HUES6 (cell line): ENCODE measurements at regions not wholly inside any gene's neighbourhood (a gene's known extent, or its start where the extent isn't known, plus 50 kb on each side); places are given as distances from the start of the nearest gene placed in this dataset.
"Not testable (repeated sequence)": the region's sequence is repeated elsewhere in the genome, so short reads cannot be mapped to it uniquely, and the experiment has no call there.

Experiments used
- H3K27ac ChIP-seq: 2 replicates; pipeline ENCODE4 v1.7.0; 2013; ENCODE audit warnings: low read depth, mild to moderate bottlenecking, low read length, inconsistent platforms
- H3K27me3 ChIP-seq: 2 replicates; pipeline ENCODE4 v1.6.1; 2013; ENCODE audit warnings: low read length; ENCODE audit not compliant: control insufficient read depth, insufficient read depth
- H3K36me3 ChIP-seq: 2 replicates; pipeline ENCODE4 v1.6.1; 2013; ENCODE audit warnings: low read length; ENCODE audit not compliant: control insufficient read depth, insufficient read depth
- H3K4me1 ChIP-seq: 2 replicates; pipeline ENCODE4 v1.6.1; 2013; ENCODE audit warnings: low read length; ENCODE audit not compliant: control insufficient read depth, insufficient read depth
- H3K4me3 ChIP-seq: 2 replicates; pipeline ENCODE4 v1.5.1; 2013; ENCODE audit warnings: low read depth, low read length
- H3K9ac ChIP-seq: one replicate; pipeline ENCODE4 v1.6.1; 2013; ENCODE audit warnings: mild to moderate bottlenecking, low read length
- H3K9me3 ChIP-seq: 2 replicates; pipeline ENCODE4 v1.6.1; 2013; ENCODE audit warnings: low read depth, low read length; ENCODE audit not compliant: control insufficient read depth, insufficient read depth

DNA sequence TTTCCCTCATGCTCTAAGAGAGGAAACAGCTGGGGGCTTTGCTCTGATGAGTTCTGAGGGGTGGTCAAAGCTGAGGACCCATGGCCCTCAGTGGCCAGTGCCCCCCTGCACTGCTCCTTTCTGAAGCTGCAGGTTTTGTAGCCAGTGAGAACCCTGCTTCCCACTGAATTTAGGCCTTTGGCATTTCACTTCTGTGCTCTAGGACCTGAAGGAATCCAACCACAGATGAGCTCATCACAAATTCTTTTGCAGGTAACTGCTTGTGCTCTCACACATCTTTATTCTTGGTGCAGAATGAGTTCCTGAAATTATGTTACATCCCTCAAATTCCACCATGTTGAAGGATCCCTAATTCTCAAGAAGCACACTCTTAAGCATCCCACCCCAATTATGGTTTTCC, 248.7 kb upstream of the IRF2BP2 start:
- H3K4me1 ChIP-seq = no peaks in the 10 kb centered on the region
- no peak overlapping the region for H3K27ac ChIP-seq

DNA sequence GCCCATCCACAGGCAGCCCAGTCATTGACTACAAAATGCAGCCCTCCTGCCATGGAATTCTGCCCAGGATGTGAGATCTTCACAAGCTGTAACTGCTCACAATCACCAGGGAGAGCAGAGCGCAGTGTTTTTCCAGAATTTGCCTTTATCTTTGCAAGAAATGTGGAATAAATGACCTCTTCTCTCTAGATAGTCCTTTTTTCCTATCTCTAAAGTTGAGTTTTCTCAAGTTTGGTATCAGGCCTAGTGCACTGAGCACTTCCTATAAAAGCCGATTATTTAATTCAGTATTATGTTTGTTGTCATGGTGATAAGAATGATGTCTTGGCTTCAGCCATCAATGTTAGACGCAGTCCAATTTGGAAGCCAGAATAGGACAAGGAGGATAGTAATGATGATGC, 246.9 kb upstream of the IRF2BP2 start:
- Histone ChIP-seq H3K9ac (no peak overlapping the region), H3K4me1 (peaks cover 14% of the 10 kb centered on the region), H3K27ac (no peak overlapping the region), H3K27me3 (no peaks in the 10 kb centered on the region), H3K36me3 (no peaks in the 10 kb centered on the region), H3K9me3 (no peaks in the 10 kb centered on the region), H3K4me3 (no peak overlapping the region)

More for the DNA sequence above, 248.7 kb upstream of the IRF2BP2 start:
- Histone ChIP-seq H3K4me3 (no peak overlapping the region), H3K9ac (no peak overlapping the region), H3K9me3 (no peaks in the 10 kb centered on the region), H3K36me3 (no peaks in the 10 kb centered on the region), H3K27me3 (no peaks in the 10 kb centered on the region)

DNA sequence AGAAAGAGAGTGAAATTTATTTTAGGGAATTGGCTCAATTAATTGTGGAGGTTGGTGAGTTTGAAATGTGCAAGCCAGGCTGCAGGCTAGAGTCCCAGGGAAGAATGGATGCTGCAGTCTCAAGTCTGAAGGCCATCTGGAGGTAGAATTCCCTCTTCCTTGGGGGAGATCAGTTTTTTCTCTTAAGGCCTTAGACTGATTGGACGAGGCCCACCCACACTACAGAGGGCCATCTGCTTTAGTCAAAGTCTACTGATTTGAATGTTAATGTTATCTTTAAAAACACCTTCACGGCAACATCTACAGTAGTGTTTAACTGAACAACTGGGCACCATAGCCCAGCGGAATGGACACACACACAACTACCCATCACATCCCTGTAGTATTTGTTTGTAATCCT, 245.9 kb upstream of the IRF2BP2 start:
- H3K9me3 ChIP-seq = no peaks in the 10 kb centered on the region
- no peaks in the 10 kb centered on the region for H3K27me3 ChIP-seq
- H3K9ac ChIP-seq = no peak overlapping the region
- H3K36me3 ChIP-seq = no peaks in the 10 kb centered on the region
- H3K27ac ChIP-seq = no peak overlapping the region
- H3K4me3 ChIP-seq = no peak overlapping the region
- H3K4me1 ChIP-seq = peaks cover 20% of the 10 kb centered on the region

DNA sequence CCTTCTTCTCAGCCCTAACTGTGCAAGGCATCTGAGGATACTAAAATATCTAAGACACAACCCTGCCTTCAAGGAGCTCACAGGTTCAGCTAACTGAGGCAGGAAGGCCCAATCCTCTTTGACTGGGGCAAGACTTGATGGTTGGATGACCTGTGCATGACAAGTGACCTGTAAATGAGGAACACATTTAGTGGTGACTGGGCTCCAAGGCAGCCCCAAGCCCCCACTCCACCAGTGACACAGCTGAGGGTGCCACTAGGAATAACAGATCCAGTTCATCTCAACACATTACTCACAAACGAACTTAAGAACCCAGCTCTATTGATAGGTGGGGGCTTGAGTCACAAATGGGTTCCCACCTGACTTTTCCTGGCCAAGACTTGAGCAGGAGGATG, 244.7 kb upstream of the IRF2BP2 start:
- Histone ChIP-seq H3K9ac (no peak overlapping the region), H3K27me3 (no peaks in the 10 kb centered on the region), H3K36me3 (no peaks in the 10 kb centered on the region), H3K4me3 (no peak overlapping the region), H3K4me1 (peaks cover 20% of the 10 kb centered on the region), H3K27ac (no peak overlapping the region), H3K9me3 (no peaks in the 10 kb centered on the region)

DNA sequence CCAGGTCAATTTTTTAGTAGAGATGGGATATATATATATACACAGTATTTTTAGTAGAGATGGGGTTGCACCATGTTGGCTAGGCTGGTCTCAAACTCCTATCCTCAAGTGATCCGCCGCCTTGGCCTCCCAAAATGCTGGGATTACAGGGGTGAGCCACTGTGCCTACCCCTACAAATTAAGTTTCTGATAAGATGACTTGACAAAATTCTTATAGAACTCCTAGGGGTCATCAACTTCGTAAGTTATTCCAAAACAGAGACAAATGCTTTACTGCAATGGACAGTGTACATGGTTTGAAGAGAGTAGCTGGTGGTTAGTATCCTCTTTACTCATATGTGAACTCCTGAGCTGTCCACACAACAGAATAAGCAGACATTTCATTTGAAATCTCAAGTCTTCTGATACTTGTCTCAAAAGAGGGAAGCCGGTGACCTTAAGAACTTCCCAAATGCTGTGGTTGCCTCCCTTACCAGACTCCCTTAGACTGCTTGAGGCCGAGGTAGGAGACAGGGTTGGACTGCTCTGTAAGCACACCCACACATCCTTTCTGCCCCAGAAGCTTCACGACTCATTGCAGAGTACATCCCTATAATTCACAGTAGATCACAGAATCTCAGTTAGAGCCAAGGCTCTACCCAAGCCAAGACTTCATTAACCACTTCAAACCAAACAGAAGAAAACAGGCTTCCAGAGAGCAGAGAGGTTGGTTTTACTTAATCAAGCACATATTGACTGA, 244.1 kb upstream of the IRF2BP2 start:
- peaks cover 20% of the 10 kb centered on the region for H3K4me1 ChIP-seq
- no peak overlapping the region for H3K4me3 ChIP-seq
- H3K9me3 ChIP-seq = no peaks in the 10 kb centered on the region
- no peak overlapping the region for H3K9ac ChIP-seq
- H3K36me3 ChIP-seq = no peaks in the 10 kb centered on the region
- no peaks in the 10 kb centered on the region for H3K27me3 ChIP-seq
- H3K27ac ChIP-seq = no peak overlapping the region

DNA sequence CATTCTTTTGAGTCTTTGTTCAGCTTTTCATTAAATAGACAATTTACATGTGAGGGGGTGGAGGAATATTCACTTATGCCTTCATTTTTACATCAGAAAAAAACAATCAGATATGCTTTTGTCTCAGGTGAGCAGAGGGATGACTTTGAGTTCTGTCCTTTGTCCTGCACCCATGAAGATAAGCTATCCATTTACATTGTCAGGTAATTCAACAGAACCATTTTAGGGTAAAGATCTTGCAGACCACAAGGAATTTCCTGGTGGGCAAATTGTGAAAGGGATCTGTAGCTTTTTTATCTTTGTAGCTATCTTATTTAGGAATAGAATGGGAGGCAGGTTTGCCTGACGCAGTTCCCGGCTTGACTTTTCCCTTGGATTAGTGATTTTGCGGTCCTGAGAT, 242.7 kb upstream of the IRF2BP2 start:
- H3K9ac ChIP-seq = no peak overlapping the region

DNA sequence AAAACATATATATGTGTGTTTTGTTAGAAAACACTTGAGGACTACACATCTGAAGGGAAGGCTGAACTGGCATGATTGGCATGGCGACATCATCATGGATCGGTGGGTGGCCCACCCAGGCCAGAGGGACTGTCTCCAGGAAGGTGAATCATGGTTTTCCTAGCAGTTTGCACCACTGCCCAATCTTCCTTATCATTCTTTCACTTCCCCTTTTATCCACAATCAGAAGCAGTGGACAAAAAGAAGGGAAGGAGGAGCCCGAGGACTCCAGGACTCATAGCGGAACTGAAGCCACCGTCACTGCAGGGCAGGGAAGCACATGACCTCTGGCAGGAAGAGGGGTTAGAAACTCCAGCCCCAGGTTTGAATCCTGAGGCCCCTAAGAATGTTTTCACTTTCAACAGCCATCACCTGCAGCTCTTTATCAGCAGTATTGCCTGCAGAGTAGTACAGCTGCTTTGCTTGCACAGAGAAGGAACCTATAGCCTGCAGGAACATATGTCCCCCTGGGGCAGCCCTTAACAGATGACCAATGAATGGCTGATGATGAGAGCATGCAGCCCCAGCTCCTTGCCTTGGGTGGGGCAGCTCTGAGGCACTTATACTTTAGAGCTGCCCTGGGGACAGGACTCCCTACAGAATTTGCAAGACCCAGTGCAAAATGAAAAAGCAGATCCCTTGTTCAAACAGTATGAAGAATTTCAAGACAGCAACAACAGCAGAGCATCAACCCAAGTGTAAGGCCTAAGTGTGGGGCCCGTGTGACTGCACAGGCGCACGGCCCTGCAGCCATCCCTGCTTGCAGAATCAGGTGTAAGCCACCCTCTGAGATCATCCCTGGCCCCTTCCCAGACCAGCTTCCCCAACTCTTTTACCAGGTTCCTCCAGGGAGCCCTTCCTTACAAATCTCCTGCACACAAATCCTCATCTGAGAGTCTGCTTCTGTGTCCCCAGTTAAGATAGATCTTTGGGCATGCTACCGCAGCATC, 241.8 kb upstream of the IRF2BP2 start:
- no peak overlapping the region for H3K4me3 ChIP-seq
- H3K9me3 ChIP-seq = no peaks in the 10 kb centered on the region
- H3K4me1 ChIP-seq = peaks cover 20% of the 10 kb centered on the region
- H3K36me3 ChIP-seq = no peaks in the 10 kb centered on the region
- no peak overlapping the region for H3K9ac ChIP-seq
- H3K27me3 ChIP-seq = no peaks in the 10 kb centered on the region
- H3K27ac ChIP-seq = no peak overlapping the region

More for the DNA sequence above, 242.7 kb upstream of the IRF2BP2 start:
- H3K27ac ChIP-seq = no peak overlapping the region
- H3K9me3 ChIP-seq = no peaks in the 10 kb centered on the region
- peaks cover 20% of the 10 kb centered on the region for H3K4me1 ChIP-seq
- H3K4me3 ChIP-seq = no peak overlapping the region
- H3K36me3 ChIP-seq = no peaks in the 10 kb centered on the region
- H3K27me3 ChIP-seq = no peaks in the 10 kb centered on the region

DNA sequence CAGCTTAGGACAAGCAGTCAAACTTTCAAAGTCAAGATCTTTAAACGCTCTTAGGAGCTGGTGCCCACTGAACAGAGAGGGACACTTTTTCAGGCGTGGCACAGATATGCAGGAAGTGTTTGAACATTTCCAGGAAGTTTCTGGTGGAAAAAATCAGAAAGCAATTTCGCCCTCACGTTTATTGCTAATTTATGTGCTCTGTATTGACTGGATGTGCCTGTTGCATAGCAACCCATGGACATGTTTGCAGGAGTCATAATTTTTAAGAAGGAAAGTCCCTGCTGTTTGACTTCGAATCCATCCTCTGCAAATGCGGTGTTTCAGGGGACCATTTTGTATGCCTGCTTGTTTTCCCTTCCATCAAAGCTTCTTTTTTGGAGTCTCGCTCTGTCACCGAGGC, 239.9 kb upstream of the IRF2BP2 start:
- Histone ChIP-seq H3K9me3 (peaks cover 2% of the 10 kb centered on the region; the same call in 1 of the 2 replicates), H3K9ac (no peak overlapping the region), H3K27ac (no peak overlapping the region), H3K36me3 (no peaks in the 10 kb centered on the region), H3K4me1 (peaks cover 20% of the 10 kb centered on the region), H3K4me3 (no peak overlapping the region), H3K27me3 (no peaks in the 10 kb centered on the region)

DNA sequence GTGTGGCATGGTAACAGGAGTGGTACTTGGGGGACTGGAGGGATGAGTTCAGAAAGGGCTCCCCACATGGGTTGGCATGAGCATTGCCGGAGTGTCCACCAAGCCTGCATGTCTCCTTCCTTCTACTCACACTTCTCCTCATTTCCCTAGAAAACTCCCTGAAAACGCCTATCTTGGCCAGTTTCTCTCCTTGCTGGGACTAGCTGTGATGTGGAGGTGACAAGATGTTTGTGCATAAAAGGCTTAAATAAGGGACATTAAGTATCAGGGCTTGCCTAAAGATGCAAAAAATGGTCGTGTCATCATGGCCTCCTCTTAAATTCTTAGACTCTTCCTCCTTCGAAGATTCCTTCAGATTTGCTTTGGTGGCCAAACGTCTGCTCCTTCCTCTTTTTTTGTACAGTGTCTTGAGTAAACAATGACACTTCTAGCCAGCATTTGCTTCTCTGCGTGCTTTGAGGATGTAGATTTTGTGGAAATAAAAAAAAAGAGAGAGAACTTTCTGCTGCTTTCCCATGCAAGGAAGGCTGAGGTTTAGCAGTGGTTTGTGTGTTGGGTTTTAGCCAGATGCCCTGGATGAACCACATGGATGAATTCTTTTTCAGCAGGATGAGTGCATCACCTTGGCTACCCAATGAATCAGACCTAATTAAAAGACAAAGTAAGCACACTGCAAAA, 239.1 kb upstream of the IRF2BP2 start:
- Histone ChIP-seq H3K36me3 (no peaks in the 10 kb centered on the region), H3K4me1 (peaks cover 20% of the 10 kb centered on the region), H3K27ac (no peak overlapping the region), H3K9me3 (peaks cover 2% of the 10 kb centered on the region; the same call in 1 of the 2 replicates), H3K9ac (no peak overlapping the region), H3K4me3 (no peak overlapping the region), H3K27me3 (no peaks in the 10 kb centered on the region)

DNA sequence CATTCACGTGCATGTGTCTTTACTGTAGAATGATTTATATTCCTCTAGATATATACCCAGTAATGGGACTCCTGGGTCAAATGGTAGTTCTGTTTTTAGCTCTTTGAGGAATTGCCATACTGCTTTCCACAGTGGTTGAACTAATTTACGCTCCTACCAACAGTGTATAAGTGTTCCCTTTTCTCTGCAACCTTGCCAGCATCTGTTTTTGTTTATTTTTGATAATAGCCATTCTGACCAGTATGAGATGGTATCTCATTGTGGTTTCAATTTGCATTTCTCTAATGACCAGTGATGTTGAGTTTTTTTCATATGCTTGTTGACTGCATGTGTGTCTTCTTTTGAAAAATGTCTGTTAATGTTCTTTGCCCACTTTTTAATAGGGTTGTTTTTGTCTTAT, 236.8 kb upstream of the IRF2BP2 start:
- not testable (repeated sequence) for H3K4me3 ChIP-seq, H3K27me3 ChIP-seq, H3K9me3 ChIP-seq, H3K27ac ChIP-seq, H3K9ac ChIP-seq, H3K36me3 ChIP-seq
- peaks cover 11% of the 10 kb centered on the region for H3K4me1 ChIP-seq
